Ovary (tissue), 3 donors: ENCODE measurements at regions not wholly inside any gene's neighbourhood (a gene's known extent, or its start where the extent isn't known, plus 50 kb on each side); places are given as distances from the start of the nearest gene placed in this dataset.

Experiments
- POLR2A ChIP-seq: fragments of 450-650 bp; IDR thresholded peaks from one replicate; pipeline ENCODE4 v1.6.1; 2017; ENCODE audit warnings: antibody characterized with exemption, mild to moderate bottlenecking, moderate library complexity
- TF ChIP-seq, protein P1 (sequence below), 3 donors: fragments of 450-650 bp in 2 of 3; fragments of 200-600 bp in 1 of 3; IDR thresholded peaks; one replicate each; pipeline versions ENCODE4 v1.5.1 to v1.8.0; 2016 to 2022; ENCODE audit warnings: antibody characterized with exemption in 3 of 3, mild to moderate bottlenecking in 1 of 3
- donor health status: DM: no; HTN: no; CAD: no.

GRCh38 chr3:152557302-152557999, 277.5 kb upstream of the P2RY1 start:
- TF ChIP-seq, protein P1, sequence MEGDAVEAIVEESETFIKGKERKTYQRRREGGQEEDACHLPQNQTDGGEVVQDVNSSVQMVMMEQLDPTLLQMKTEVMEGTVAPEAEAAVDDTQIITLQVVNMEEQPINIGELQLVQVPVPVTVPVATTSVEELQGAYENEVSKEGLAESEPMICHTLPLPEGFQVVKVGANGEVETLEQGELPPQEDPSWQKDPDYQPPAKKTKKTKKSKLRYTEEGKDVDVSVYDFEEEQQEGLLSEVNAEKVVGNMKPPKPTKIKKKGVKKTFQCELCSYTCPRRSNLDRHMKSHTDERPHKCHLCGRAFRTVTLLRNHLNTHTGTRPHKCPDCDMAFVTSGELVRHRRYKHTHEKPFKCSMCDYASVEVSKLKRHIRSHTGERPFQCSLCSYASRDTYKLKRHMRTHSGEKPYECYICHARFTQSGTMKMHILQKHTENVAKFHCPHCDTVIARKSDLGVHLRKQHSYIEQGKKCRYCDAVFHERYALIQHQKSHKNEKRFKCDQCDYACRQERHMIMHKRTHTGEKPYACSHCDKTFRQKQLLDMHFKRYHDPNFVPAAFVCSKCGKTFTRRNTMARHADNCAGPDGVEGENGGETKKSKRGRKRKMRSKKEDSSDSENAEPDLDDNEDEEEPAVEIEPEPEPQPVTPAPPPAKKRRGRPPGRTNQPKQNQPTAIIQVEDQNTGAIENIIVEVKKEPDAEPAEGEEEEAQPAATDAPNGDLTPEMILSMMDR (IDR thresholded peaks at IDR 0.05): no peak
- no peak for TF ChIP-seq POLR2A
